GM18870 (cell line): ENCODE measurements at regions not wholly inside any gene's neighbourhood (a gene's known extent, or its start where the extent isn't known, plus 50 kb on each side); places are given as distances from the start of the nearest gene placed in this dataset.

ENCODE experiments used
- ATAC-seq: cut with Tn5 transposase; IDR thresholded peaks from one replicate; pipeline ENCODE4 v1.9.1; 2021; ENCODE audit warnings: moderate library complexity; ENCODE audit not compliant: unreplicated experiment

DNA sequence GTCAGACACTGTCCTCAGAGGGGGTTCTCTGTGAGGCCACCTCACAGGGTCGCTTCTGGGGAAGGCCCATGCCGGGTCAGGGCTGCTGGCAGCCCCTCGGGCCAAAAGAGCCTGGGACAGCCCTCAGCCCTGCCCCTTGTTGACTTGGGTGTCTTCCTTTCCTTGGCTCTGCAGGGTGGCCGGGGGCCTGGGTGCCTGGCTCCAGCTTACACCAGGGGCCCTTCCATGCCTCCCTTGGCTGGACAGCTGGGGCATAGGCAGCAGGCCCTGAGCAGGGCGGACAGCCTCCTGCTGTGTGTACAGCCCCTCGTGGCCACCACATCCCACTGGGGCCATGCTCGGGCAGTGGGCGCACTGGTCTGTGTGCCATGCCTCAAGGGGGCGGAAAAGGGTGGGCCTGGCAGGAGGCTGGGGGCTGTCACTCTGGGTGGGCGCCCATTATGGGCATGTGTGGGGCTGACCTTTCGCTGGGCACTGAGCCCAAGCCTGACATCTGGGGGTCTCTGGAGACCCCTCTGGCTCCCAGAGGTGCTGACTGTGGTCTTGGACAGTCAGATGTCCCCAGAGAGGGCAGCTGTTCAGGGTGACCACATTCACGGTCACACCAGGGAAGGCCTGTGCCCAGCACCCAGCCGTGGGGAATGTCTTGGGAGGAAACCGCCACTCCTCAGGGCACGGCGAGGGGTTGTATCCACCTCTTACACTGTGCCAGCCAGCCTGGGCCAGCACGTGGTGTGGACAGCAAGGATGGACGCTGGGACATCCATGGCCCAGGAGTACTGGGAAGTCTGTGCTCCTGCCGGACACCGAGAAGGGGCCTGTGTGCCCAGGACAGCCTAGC, 313.3 kb downstream of the TMEM121 start:
- ATAC-seq, result no peak

- ATAC-seq, result no peak
These were observed 314.1 kb downstream of the TMEM121 start for GRCh38 chr14:105840266-105841021.

GRCh38 chr14:105841022-105842009, 314.9 kb downstream of the TMEM121 start:
- no peak for ATAC-seq

- ATAC-seq, result no peak
These were observed 315.7 kb downstream of the TMEM121 start for GRCh38 chr14:105842105-105842504.

DNA sequence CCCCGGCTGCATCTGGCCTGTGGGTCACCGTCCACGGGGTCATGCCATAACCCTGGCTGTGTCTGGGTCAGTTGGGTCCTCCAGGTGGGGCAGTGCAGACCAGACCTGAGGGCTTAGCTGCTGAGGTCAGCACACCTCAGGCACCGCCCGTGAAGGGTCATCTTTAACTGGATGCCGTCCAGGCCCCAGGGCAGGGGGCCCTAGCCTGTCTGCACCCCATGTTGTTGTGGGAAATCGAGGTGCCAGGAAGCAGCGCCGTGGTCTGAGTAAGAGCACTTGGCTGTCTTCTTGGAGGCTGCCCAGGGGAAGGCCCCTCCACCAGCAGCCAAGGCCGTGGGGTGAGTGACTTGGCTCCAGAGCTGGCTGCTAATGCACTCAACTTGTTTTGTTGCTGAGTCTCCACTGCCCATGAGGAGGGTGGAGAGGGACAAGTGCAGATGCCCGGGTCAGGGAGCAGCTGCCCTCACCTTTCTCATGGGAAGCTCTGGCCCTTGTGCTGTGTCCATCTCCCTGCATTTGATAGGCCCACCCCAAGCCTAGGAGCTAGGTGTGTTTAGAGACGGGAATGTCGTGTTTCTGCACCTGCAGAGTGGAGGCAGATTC, 317.2 kb downstream of the TMEM121 start:
- no peak for ATAC-seq

GRCh38 chr14:105844047-105844630, 317.8 kb downstream of the TMEM121 start:
- ATAC-seq, result no peak

DNA sequence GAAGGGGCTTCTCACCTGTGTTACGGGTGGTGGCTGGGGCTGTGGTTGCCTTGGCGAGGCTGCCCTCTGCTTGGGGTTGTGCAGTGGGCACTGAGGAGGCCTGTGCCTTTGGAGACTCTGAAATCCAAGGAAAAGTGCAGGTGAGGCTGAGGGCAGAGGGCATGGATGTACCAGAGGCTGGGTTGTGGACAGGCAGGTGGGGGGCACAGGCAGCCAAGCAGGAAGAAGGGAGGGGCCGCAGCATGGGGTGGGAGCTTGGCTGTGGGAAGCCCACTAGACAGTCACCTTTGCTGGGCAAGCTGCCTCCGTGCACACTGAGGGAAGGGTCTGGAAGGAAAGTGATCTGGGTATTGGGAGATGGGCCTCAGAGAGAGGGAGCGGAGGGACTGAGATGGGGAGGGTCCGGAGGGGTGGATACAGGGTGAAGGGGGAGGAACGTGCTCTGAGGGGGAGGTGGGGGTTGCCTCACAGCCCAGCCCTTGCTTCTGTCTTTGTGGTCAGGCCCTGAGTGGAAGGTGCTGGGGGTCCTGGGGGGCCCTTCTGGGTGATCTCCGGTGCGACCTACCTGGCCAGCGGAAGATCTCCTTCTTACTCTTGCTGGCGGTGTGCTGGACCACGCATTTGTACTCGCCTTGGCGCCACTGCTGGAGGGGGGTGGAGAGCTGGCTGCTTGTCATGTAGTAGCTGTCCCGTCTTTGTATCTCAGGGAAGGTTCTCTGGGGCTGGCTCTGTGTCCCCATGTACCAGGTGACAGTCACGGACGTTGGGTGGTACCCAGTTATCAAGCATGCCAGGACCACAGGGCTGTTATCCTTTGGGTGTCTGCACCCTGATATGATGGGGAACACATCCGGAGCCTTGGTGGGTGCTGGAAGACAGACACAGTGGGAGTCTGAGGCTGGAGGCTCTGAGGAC, 318.7 kb downstream of the TMEM121 start:
- ATAC-seq, result no peak

- no peak for ATAC-seq
These were observed 319.4 kb downstream of the TMEM121 start for GRCh38 chr14:105845725-105846309.

DNA sequence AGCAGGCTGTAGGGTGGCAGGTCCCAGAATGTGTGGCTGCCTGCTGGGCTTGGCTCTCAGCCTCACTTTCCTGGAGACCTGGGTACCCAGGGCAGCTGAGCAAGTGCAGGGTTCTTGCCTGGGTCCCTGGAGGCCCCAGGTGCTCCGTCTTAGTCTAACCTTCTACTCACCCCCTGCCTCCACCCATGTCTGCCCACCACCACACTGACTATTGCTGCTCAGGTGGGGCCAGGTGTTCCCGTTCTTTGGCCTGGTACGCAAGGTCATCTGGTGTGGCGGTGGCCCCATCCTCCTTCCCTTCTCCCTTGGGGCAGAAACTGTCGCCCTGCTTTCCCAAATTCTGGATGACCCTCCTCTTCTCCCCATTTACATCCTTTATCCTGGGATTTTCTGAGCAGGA, 319.9 kb downstream of the TMEM121 start:
- ATAC-seq, result no peak

DNA sequence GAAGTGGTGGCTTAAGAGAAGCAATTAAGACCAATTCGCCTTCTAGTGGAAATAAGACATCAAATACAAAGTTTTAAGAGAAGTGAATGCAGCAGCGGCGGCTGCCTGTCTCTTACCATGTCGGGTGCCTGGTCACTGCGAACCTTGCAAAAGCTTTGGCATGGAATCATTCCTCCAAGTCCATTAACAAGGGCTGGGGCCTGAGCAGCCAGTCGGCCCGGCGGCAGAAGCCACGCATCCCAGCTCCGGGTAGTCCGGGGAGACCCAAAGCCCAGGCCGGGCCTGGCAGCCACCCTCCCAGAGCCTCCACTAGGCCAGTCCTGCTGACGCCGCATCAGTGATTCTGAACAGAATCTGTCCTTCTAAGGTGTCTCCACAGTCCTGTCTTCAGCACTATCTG, 321.0 kb downstream of the TMEM121 start:
- no peak for ATAC-seq

GRCh38 chr14:105848570-105848969, 322.2 kb downstream of the TMEM121 start:
- ATAC-seq, result no peak

DNA sequence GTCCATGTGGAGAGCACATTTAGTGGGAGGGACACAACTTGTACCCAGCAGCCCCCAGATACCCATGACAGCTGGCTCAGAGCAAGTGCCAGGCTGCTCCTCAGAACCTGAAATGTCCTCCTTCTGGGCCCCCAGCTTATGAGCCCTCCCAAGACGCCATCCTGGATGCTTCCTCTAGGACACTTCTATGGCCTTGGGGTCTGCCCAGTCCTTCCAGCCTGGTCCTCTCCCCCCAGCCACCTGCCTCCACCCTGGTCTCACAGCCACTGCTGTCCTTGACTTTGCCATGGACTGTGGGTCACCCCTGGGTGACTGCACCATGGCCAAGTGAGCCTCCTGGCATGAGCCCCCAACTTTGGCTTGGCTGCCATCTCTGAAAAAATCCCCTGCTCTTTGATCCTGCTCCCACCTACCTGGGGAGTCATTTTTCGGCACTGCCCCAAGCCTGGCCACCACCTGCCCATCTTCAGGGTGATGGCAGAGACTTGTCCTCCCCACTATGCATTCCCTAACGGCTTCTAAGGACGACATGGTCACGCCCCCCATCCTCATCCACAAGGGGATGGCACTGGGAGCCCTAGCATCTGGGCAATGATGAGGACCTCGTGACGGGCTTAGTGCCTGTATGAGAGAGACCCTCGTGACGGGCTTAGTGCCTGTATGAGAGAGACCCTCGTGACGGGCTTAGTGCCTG, 323.7 kb downstream of the TMEM121 start:
- no peak for ATAC-seq

- no peak for ATAC-seq
These were observed 324.6 kb downstream of the TMEM121 start for GRCh38 chr14:105850853-105851581.

DNA sequence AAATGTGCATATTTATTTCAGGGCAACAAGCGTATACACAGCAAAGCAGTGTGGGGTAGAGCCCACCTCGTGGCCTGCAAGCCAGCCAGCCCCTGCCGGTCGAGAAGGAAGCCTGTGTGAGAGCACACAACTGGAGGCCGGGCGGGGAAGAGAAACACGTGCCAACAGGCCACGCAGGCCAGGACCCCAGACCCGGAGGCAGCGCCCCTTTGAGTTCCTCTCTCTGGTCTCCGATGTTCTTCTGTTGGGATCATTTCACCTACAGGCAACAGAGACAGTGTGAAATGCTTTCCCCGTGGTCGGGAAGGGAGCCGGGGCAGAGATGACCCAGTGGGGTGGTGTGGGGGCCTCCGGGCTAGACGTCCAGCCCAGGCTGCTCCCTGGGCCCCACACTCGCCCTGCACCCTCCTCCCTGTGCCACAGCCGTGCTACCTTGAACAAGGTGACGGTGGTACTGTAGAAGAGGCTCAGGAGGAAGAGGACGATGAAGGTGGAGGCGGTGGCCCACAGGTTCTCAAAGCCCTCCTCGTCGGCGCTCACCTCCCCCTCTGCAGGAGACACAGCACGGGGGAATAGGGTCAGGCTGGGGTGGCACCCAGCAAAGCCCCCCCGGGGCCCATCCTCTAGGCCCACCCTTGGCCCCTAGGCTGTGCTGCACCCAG, 325.5 kb downstream of the TMEM121 start:
- ATAC-seq, result no peak

- ATAC-seq, result no peak
These were observed 326.1 kb downstream of the TMEM121 start for GRCh38 chr14:105852378-105853088.
